PC-9 (cell line): ENCODE measurements at regions not wholly inside any gene's neighbourhood (a gene's known extent, or its start where the extent isn't known, plus 50 kb on each side); places are given as distances from the start of the nearest gene placed in this dataset.

ENCODE experiments used
- CTCF ChIP-seq: fragments of 200-600 bp; sonication (generic); conservative IDR thresholded peaks from 2 replicates; pipeline ENCODE4 v1.6.1; 2017; ENCODE audit warnings: mixed run types, antibody characterized with exemption, mild to moderate bottlenecking, moderate library complexity
- EZH2 ChIP-seq: fragments of 200-600 bp; sonication (generic); IDR thresholded peaks from 2 replicates; pipeline ENCODE4 v1.8.0; 2017; ENCODE audit warnings: antibody characterized with exemption, low read depth

- TF ChIP-seq CTCF, result no peak
- TF ChIP-seq EZH2, result no peak
These were observed 102.2 kb upstream of the PEG3 start for GRCh38 chr19:56942756-56943155.
